ENCODE measurements at regions not wholly inside any gene's neighbourhood (a gene's known extent, or its start where the extent isn't known, plus 50 kb on each side); places are given as distances from the start of the nearest gene placed in this dataset.
"Not testable (repeated sequence)": the region's sequence is repeated elsewhere in the genome, so short reads cannot be mapped to it uniquely, and the experiment has no call there.

DNA sequence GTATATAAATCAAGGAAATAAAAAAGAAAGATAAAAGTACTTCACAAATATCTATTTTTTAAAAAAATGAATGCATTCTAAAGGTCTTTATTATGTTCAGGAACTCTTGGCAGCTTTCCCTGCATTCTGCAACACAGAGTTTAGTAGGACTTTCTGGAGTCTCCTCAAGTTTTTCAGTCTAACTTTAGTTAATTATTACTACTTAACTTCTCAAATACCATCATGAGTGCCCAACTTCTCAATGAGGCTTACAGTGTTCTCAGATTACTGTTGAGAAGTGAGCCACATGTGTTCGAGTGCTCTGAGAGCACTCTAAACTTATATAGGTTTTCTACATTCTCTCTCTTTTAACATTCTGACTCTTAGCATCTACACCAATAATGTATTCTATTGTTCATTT lies 1852.9 kb upstream of the PCDH10 start:
- no peak for DNase-seq (ENCODE audit: low read depth, low spot score)

DNA sequence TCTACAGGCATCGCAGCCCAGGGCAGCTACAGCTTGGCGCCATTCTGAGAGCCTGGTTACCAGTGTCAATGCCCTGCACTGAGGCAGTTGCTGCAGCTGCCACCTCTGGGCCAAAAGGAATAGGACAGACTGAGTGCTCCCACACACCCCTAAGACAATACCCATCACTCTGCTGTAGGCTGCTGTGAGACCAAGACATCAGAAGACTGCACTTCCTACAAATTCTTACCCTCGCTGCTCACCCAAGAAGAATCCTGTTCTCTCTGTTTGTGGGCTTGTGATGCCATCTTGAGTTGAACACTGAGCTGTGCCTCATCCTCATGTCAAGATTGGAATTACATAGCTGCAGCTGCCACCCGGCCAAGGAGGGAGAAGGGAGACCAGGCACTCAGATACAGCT lies 1847.0 kb upstream of the PCDH10 start:
- no peak for DNase-seq (ENCODE audit: low read depth, low spot score)

DNA sequence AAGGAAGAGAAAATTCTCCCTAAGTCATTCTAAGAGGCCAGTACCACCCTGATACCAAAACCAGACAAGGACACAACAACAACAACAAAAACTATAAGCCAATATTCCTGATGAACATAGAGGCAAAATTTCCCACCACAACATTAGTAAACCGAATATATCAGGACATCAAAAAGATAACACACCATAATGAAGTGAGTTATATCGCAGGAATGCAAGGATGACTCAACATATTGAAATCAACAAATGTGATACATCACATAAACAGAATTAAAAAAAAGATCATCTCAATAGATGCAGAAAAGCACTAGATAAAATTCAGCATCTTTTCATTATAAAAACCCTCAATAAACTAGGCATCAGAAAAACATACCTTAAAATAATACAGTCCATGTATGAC lies 1844.4 kb upstream of the PCDH10 start:
- DNase-seq (ENCODE audit: low read depth, low spot score) = no peak

DNA sequence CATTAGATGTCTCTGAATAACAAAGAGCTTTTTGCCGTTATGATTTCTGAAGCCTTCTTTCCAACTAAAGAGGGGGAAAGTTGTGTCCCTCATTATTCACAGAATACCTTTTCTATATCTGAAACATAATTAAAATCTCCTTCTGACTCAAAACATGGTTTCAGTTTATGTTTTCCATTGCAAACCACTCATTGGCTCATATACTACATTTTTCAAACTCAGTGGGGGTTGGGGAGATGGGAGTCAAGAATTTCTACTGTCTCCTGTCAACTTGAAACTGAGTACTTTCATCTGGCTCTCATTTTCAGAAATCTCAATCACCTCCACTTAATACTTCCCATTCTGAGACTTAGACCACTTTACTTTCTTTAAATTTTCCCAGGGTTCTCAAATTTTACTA lies 1839.5 kb upstream of the PCDH10 start:
- DNase-seq (ENCODE audit: low read depth, low spot score) = no peak

DNA sequence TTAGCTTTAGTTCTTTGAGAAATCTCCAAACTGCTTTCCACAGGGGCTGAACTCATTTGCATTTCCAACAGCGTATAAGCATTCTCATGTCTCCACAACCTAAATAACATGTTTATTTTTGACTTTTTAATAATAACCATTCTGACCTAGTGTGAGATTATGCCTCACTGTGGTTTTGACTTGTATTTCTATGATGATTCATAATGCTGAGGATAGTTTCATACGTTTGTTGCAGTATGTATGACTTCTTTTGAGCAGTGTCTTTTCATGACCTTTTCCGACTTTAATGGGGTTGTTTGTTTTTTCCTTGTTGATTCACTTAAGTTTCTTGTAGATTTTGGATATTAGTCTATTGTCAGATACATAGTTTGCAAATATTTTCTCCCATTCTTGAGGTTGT lies 1833.0 kb upstream of the PCDH10 start:
- DNase-seq (ENCODE audit: low read depth, low spot score) = no peak

DNA sequence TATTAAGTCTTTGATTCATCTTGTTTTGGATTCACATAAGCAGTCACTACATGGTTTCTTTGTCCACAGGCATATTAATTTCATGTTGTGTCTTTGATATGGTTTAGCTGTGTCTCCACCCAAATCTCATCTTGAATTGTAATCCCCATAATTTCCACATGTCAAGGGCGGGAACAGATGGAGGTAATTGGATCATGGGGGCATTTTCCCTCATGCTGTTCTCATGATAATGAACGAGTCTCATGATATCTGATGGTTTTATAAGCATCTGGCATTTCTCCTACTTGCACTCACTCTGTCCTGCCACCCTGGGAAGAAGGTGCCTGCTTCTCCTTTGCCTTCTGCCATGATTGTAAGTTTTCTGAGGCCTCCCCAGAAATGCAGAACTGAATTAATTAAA lies 1811.2 kb upstream of the PCDH10 start:
- DNase-seq (ENCODE audit: low read depth, low spot score) = no peak

DNA sequence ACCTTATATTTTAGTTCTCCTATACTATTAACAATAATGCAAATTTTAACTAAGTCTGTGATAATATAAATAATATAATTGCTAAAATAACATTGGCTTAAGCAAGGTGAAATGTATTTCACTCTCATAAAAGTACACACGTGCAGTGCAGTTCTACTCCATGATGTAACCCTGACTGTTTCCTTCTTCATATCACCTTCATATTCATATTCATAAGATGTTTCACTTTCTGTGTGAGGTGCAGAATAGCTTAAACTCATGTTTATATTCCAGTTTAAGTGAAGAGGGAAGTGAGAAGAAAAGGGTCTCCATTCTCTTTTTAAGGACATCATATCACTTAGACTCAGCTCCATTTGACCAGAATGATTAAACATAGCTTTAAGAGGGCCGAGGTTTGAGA lies 1810.0 kb upstream of the PCDH10 start:
- DNase-seq (ENCODE audit: low read depth, low spot score) = no peak

DNA sequence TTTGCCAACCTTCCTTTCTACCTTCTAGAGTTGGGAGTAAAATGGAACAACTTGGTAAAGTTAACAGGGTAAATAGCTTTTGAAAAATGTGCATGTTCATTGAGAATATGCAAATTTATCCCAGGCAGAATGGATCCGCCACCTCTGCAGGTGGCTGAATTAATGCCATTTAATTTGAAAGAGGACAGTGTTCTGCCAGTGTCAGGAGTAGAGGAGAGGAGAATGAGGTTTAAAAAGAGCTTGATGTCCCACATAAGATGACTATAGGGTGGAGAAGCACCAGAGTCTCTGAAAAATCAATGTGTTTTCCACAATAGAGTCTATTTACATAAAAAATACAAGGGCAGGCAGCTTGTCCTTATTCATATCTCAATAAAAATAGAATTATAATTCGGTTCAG lies 1804.3 kb upstream of the PCDH10 start:
- no peak for DNase-seq (ENCODE audit: low read depth, low spot score)

DNA sequence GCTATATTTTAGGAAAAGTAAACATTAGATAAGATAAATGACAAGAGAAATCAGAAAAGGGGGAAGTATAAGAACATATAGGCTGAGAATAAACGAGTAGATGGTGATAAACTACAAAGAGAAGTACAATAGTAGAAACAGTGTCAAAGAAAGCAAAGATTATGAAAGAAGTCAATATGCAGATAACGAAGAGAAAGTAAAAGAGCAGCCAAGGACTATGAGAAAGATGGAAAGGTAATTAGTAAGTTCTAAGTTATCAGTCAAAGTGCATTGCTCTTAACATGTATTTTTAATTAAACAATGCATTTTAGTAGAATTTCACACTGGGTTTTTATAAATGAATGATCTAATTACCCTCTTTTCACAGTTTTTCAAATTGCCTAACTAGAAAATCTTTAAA lies 1801.3 kb upstream of the PCDH10 start:
- no peak for DNase-seq (ENCODE audit: low read depth, low spot score)

DNA sequence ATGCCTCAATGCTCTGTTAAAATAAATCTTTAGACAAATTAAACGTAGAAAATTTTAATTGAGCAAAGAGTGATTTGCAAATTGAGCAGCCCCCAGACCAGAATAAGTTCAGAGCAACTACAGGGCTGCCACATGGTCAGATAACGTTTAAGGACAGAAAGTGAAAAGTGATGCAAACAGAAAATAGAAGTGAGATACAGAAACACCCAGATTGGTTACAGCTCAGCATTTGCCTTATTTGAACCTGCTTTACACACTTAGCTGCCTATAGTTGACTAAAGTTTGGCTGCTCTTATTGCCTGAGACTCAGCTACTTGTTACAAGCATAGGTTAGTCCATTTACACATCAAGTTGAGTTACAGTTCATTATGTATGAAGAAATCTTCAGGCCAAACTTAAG lies 1800.8 kb upstream of the PCDH10 start:
- no peak for DNase-seq (ENCODE audit: low read depth, low spot score)

DNA sequence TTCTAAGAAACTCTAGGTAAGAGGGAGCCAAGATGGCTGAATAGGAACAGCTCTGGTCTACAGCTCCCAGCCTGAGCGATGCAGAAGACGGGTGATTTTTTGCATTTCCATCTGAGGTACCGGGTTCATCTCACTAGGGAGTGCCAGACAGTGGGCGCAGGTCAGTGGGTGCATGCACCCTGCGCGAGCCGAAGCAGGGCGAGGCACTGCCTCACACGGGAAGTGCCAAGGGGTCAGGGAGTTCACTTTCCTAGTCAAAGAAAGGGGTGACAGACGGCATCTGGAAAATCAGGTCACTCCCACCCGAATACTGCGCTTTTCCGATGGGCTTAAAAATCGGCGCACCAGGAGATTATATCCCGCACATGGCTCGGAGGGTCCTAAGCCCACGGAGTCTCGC lies 1796.7 kb upstream of the PCDH10 start:
- DNase-seq (ENCODE audit: low read depth, low spot score) = not testable (repeated sequence)

DNA sequence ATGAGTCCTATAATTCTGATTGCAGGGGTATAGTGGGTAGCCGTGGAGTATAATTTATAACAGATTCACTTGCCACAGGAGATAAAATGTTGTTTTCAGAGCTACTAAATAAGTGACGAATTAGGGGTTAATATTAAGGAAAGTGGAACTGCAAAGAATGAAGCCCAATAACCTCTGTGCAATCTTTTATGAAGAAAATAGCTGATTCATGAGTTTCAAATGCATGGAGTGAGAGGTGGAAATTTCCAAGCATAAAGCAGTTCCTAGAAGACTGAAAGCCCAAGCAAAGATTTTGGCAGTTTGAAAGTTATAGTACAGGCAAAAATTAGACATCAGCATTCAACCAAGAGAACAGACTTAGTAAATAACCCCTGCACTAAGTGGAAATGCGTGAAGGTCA lies 1782.4 kb upstream of the PCDH10 start:
- no peak for DNase-seq (ENCODE audit: low read depth, low spot score)

DNA sequence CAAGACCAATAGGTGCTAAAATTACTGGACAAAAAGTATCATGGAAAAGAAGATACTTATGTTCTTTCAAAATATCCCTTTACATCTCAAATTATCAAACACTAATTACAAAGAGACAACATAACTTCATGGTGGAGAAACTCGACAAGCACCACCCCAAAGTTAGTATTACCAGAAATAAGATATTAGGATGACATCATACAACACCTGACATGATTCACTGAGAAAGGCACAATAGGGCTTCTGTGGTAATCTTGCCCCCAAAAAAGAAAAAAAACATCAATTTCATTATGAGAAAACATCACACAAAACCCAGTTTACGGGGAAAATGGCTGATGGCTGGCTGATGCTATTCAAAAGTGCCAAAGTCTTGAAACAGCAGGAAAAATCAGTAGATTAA lies 1781.7 kb upstream of the PCDH10 start:
- DNase-seq (ENCODE audit: low read depth, low spot score) = no peak

DNA sequence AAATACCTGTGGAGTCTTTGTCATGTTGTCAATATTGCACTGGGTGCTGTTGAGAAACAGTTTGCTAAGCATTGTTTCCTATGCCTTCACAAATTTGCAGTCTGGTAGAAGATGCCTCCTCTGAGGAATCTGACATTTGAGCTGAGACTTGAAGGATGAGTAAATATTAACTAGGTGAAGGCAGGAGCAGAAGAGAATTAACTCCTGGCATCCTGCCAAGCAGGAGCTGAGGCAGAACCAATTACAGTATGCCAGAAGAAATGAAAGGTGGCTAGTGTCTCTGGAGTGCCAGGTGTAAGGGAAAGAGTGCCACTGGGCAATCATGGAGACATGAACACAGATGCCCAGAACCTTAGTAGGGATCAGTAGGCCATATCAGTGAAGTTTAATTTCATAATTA lies 1778.2 kb upstream of the PCDH10 start:
- no peak for DNase-seq (ENCODE audit: low read depth, low spot score)

DNA sequence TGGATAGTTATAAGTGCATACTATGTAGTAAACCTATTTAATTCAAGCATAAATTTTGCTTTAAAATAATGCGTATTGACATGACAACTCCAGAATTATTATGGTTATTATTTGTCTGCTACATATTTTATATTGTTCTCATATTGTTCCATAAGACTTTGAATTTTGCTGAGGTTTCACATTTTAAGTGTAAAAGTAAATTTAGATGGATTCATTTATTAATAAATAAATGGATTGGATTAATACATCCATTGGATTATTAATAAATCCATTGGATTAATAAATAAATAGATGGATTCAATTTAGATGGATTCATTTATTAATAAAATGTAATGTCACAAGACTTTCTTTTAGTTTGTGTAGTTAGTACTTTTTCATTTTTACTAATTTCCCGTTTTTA lies 1768.0 kb upstream of the PCDH10 start:
- DNase-seq (ENCODE audit: low read depth, low spot score) = no peak

DNA sequence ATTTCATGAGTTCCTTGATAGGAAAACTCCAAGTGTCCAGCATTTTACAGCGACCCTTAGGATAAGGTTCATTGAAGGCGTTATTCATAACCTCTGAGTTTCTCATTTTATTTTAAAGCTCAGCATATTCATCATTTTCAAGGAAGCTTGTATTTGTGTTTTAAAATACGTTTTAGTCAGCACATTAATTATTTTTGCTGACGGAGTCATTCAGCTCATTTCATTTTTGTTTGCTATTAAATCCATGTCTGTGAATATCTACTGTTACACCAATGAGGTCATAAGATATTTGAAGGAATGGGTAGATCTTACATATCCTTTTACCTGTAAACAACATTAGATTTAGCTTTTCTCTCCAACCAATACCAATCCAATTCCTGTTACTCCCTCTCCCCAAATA lies 1766.3 kb upstream of the PCDH10 start:
- DNase-seq (ENCODE audit: low read depth, low spot score) = no peak

DNA sequence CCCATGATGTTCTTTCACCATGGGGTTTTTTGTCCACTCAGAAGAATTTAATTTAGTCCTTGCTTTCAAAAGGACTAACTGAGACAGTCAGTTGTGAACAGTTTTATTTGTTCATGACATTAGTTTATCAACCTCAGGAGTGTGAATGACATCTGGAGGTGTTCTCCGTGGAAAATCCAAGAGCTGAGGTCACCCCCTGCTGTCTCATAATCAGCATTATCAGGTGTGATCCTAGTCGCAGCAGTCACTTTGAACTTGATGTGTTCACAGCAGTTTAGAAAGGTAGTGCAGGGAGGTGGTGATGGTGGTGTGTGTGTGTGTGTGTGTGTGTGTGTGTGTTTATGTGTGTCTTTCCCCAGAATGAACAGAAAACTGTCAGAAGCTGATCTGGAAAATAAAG lies 1760.8 kb upstream of the PCDH10 start:
- no peak for DNase-seq (ENCODE audit: low read depth, low spot score)

DNA sequence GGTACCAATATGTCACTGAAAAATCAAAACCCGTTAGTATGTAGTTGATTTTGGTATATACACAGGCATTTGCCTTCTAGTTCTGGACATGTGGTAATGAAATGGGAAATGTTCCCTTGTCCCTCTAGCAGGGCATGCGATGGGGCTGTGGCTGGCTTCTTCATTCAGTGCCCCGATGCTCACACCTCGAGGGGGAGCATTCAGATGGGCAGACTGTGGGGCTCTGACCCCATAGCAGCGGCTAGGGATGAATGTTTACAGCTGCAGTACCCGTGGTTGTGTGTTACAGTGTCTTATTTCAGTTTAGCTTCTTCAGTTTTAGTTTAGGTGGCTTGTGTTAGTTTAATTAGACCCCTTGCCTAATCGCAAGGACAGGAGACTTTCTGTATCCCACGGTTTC lies 1741.0 kb upstream of the PCDH10 start:
- DNase-seq (ENCODE audit: low read depth, low spot score) = no peak

DNA sequence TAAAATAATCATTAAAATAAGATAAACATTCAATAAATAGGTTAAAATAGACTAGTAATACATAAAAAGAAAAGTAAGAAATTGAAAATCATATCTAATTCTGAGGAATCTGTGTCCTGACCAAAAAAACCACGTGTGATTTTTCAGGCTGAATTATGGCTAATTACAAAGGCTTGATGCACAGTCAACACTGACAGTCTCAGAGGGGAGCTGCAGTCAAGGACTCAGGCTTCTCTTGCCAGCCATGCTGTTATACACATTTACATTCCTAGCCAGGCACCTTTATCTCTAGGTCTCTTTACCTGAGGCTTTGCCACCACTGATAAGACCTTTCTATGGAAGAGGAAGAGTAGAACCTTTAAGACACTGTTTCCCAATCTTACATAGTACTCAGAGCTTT lies 1737.7 kb upstream of the PCDH10 start:
- no peak for DNase-seq (ENCODE audit: low read depth, low spot score)

DNA sequence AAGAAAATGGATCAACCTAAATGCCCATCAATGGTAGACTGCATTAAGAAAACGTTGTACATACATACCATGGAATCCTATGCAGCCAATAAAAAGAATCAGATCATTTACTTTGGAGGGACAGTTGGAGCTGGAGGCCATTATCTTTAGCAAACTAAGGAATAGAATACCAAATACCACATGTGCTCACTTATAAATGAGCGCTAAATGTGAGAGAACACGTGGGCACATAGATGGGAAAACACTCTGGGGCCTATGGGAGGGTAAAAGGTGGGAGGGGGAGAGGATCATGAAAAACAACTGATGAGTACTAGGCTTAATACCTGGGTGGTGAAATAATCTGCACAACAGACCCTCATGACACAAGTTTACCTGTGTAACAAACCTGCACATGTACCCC lies 1729.9 kb upstream of the PCDH10 start:
- DNase-seq (ENCODE audit: low read depth, low spot score) = no peak

DNA sequence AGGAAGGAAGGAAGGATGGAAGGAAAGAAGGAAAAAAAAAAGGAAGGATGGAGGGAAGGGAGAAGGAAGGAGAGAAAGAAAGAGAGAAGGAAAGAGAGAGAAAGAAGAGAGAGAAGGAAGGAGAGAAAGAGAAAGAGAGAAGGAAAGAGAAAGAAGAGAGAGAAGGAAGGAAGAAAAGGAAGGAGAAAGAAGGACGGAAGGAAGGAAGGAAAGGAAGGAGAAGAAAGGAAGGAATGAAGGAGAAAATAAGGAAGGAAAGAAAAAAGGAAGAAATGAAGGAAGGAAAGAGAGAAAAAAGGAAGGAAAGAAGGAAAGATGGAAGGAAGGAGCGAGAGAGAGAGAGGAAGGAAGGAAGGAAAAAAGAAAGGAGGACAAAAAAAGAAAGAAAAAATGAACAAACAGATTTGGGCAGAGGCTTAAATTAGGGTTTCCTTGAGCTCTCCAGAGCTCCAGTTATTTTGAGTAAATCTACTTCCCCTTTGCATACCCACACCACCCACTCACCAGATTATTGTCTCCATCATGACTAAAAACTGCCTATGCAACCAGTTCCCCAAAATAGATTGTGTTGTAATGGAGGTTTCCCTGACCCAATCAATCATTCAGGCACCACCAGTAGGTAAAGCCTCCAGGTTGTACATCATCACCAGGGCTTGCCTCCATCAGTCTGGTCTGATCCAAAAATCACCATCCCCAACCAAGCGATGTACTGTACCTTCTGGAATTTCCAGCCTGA lies 1722.9 kb upstream of the PCDH10 start:
- DNase-seq (ENCODE audit: low read depth, low spot score) = no peak

DNA sequence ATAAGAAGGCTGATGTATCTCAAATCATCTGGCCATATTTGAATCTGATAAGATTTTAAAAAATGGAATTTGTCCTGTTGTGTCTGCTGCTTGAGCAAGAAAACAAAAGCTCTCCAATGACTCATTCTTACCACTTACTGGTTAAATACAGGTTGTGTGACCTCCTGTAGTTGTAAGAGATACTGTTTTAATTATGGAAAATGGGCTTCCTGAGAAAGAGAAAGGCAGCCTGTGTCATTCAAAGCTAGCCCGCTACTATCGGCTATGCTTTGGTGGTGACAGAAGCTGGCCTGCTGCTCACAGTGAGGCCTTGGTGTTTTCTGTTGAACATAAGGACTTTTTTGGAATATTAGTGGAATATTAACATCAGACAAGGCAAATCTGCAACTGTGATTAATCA lies 1722.1 kb upstream of the PCDH10 start:
- no peak for DNase-seq (ENCODE audit: low read depth, low spot score)

DNA sequence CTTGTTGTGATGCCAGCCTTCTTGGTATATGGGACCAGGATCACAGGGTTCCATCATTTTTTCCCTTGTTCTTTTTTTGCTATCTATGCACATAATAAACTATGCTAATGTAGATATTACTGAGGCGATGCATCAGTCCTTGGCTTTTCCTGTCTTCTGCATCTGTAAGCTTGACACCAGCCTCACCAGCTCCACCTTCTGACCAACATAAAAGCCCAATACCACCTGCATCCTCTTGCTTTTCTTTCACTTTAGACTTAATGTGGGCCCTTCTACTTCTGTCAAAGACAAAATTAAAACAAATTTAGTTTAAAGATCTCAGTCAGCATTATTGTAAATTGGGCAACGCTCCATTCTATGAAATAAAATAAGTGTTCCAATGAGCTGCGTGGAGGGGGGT lies 1718.8 kb upstream of the PCDH10 start:
- DNase-seq (ENCODE audit: low read depth, low spot score) = no peak

DNA sequence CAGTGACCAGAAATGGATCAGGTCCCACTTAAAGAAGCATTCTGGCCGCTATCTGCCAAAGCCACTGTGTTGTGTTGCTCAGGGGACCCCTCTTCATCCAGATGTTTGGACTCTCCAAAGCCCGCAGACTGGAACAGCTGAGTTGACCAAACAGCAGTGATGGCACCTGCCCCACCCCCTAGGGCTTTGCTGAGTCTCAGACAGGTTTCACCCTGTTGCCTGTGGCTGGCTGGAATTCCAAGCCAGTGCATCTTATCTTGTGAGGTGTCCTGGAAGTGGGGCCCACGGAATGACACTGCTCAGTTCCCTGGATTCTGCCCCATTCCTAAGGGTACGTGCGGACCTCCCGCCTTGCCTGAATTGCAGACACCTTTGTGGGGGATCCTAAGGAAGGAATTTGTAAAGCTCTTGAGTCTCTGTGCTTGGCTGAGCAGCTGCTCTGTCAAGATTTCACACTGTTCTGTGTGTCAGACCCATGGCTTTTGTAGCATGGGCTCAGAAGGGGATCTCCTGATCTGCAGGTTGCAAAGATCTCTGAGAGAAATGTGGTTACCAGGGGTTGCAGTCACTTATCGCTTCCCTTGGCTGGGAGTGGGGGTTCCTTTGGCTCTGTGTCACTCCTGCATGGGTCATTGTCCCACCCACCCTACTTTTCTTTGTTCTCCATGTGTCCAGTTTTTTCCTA lies 1707.9 kb upstream of the PCDH10 start:
- no peak for DNase-seq (ENCODE audit: low read depth, low spot score)
